Left ventricle myocardium inferior (tissue), 1 donor: ENCODE measurements at regions not wholly inside any gene's neighbourhood (a gene's known extent, or its start where the extent isn't known, plus 50 kb on each side); places are given as distances from the start of the nearest gene placed in this dataset.
A peak's percentile ranks its signal among the peaks of the same experiment; 100 is the strongest.

Experiments
- DNase-seq: peaks from one replicate; pipeline ENCODE4 v3.0.0-alpha.2; 2020
- H3K27ac ChIP-seq: fragments of 200-600 bp; replicated peaks from 2 replicates; pipeline ENCODE4 v1.8.0; 2021
- H3K27me3 ChIP-seq: fragments of 200-600 bp; 2 replicates; pipeline ENCODE4 v1.8.0; 2021; ENCODE audit warnings: low read depth
- H3K36me3 ChIP-seq: fragments of 200-600 bp; 2 replicates; pipeline ENCODE4 v1.8.0; 2021
- H3K4me1 ChIP-seq: fragments of 200-600 bp; 2 replicates; pipeline ENCODE4 v1.8.0; 2021
- H3K4me3 ChIP-seq: fragments of 200-600 bp; 2 replicates; pipeline ENCODE4 v1.8.0; 2021; ENCODE audit warnings: mild to moderate bottlenecking, moderate library complexity
- H3K9me3 ChIP-seq: fragments of 200-600 bp; replicated peaks from 2 replicates; pipeline ENCODE4 v1.8.0; 2021
- CTCF ChIP-seq: fragments of 200-600 bp; IDR thresholded peaks from 2 replicates; pipeline ENCODE4 v1.8.0; 2021; ENCODE audit warnings: antibody characterized with exemption, mild to moderate bottlenecking, borderline replicate concordance
- intact Hi-C: fragments of 100-400 bp; cut with micrococcal nuclease; formaldehyde crosslinking; loops from one replicate; pipeline ENCODE4 v1.11.0; 2022
- donor health status: DM: no; HTN: yes; CAD: no; lungs with severe emphysema.

GRCh38 chr2:235217846-235218245, 266.0 kb downstream of the SH3BP4 start:
- no peaks in the 10 kb centered on the region for H3K4me1 ChIP-seq
- no peaks in the 10 kb centered on the region for H3K36me3 ChIP-seq
- no peak for DNase-seq
- H3K27ac ChIP-seq, result no peak overlapping the region
- intact Hi-C loops, result no loop called here
- H3K27me3 ChIP-seq, result peaks cover 54% of the 10 kb centered on the region
- TF ChIP-seq CTCF, result no peak
- no peak overlapping the region for H3K4me3 ChIP-seq
- H3K9me3 ChIP-seq, result no peaks in the 10 kb centered on the region

GRCh38 chr2:235218486-235218907, 266.7 kb downstream of the SH3BP4 start:
- no peak overlapping the region for H3K4me3 ChIP-seq
- no peaks in the 10 kb centered on the region for H3K4me1 ChIP-seq
- DNase-seq, result peak; percentile 25
- no peak for TF ChIP-seq CTCF
- peaks cover 54% of the 10 kb centered on the region for H3K27me3 ChIP-seq
- H3K36me3 ChIP-seq, result no peaks in the 10 kb centered on the region
- no peak overlapping the region for H3K27ac ChIP-seq
- H3K9me3 ChIP-seq, result peaks cover 3% of the 10 kb centered on the region
- intact Hi-C loops, result no loop called here

DNA sequence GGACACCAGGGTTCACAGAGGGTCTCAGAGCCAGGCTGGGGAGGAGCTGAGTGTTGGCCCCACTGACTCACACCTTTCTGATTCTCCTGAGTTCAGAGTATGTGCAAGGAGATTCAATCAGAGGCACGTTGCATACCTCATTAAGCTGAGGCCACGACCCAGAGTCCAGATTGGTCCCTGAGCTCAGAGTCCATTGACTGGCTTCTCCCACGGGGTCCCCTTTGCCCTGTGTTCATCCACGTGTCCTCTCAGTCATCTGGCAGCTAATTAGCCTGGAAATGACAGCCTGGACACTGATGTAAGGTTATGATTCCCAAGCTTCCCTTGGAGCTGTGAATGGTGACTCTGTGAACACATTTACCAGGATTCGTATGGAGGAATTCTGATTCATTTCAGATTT, 267.2 kb downstream of the SH3BP4 start:
- Histone ChIP-seq H3K27ac (no peak overlapping the region), H3K4me1 (no peaks in the 10 kb centered on the region), H3K27me3 (peaks cover 49% of the 10 kb centered on the region), H3K9me3 (peaks cover 9% of the 10 kb centered on the region), H3K36me3 (no peaks in the 10 kb centered on the region), H3K4me3 (no peak overlapping the region)
- intact Hi-C loops, result no loop called here
- no peak for TF ChIP-seq CTCF
- DNase-seq, result no peak

DNA sequence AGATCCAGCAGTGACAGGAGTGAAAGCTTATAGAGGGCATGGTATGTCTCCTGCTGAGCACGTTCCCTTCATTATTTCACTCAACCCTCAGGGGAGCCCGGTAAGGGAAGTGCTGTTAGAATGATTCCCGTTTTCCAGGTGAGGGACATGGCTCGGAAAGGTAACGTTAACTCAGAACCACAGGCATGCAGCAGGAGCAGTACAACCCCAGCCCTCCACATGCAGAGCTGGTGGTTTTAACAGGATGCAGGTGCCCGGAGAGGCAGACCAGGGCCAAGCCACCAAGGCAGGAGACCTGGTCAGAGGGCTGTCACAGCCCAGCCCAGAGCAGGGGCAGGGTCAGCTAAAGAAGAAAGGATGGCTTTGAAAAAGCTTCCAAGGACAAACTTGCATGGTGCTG, 268.5 kb downstream of the SH3BP4 start:
- Histone ChIP-seq H3K4me1 (no peaks in the 10 kb centered on the region), H3K9me3 (peaks cover 11% of the 10 kb centered on the region), H3K4me3 (no peak overlapping the region), H3K36me3 (no peaks in the 10 kb centered on the region), H3K27ac (no peak overlapping the region), H3K27me3 (peaks cover 37% of the 10 kb centered on the region)
- TF ChIP-seq CTCF, result no peak
- intact Hi-C loops, result no loop called here
- no peak for DNase-seq

- Histone ChIP-seq H3K27me3 (peaks cover 45% of the 10 kb centered on the region), H3K4me1 (no peaks in the 10 kb centered on the region), H3K9me3 (peaks cover 11% of the 10 kb centered on the region), H3K27ac (no peak overlapping the region), H3K36me3 (no peaks in the 10 kb centered on the region), H3K4me3 (no peak overlapping the region)
- no peak for DNase-seq
- intact Hi-C loops, result no loop called here
- TF ChIP-seq CTCF, result no peak
These were observed 270.8 kb upstream of the AGAP1 start for GRCh38 chr2:235223011-235223410.

- peaks cover 59% of the 10 kb centered on the region for H3K27me3 ChIP-seq
- H3K27ac ChIP-seq, result no peak overlapping the region
- H3K36me3 ChIP-seq, result no peaks in the 10 kb centered on the region
- H3K4me3 ChIP-seq, result no peak overlapping the region
- intact Hi-C loops, result no loop called here
- H3K9me3 ChIP-seq, result peaks cover 11% of the 10 kb centered on the region
- DNase-seq, result no peak
- no peak for TF ChIP-seq CTCF
- no peaks in the 10 kb centered on the region for H3K4me1 ChIP-seq
These were observed 269.4 kb upstream of the AGAP1 start for GRCh38 chr2:235224410-235224809.
